Mesenchymal stem cell (in vitro differentiated cells and primary cell): ENCODE measurements at regions not wholly inside any gene's neighbourhood (a gene's known extent, or its start where the extent isn't known, plus 50 kb on each side); places are given as distances from the start of the nearest gene placed in this dataset.

Source experiments
- DNase-seq: peaks from one replicate; pipeline ENCODE4 v3.0.0-alpha.2; 2013
- H2AFZ ChIP-seq: one replicate; pipeline ENCODE4 v1.6.1; 2013; ENCODE audit warnings: low read depth, mild to moderate bottlenecking, control low read depth, inconsistent platforms, low read length, moderate library complexity
- H2AK5ac ChIP-seq: 2 replicates; pipeline ENCODE4 v1.6.1; 2013; ENCODE audit warnings: low read length, moderate library complexity, mild to moderate bottlenecking, inconsistent platforms; ENCODE audit not compliant: severe bottlenecking
- H2BK120ac ChIP-seq: one replicate; pipeline ENCODE4 v1.6.1; 2013; ENCODE audit warnings: low read depth, mild to moderate bottlenecking, inconsistent platforms, low read length, moderate library complexity
- H2BK12ac ChIP-seq, 2 experiments: one replicate each; pipeline ENCODE4 v1.6.1; 2013; ENCODE audit warnings: inconsistent platforms in 2 of 2, low read length in 2 of 2, mild to moderate bottlenecking in 2 of 2, moderate library complexity in 2 of 2, control low read depth in 1 of 2
- H2BK15ac ChIP-seq: one replicate; pipeline ENCODE4 v1.6.1; 2013; ENCODE audit warnings: mild to moderate bottlenecking, low read depth, inconsistent platforms; ENCODE audit not compliant: poor library complexity, severe bottlenecking
- H2BK5ac ChIP-seq: 2 replicates; pipeline ENCODE4 v1.6.1; 2013; ENCODE audit warnings: low read depth, mild to moderate bottlenecking, low read length, control low read depth, inconsistent platforms; ENCODE audit not compliant: poor library complexity, severe bottlenecking
- H3K14ac ChIP-seq, 2 experiments: one replicate each; pipeline ENCODE4 v1.6.1; 2013; ENCODE audit warnings: inconsistent platforms in 2 of 2, low read length in 2 of 2, control low read depth in 1 of 2, mild to moderate bottlenecking in 1 of 2, moderate library complexity in 1 of 2
- H3K18ac ChIP-seq, 2 experiments: one replicate each; pipeline ENCODE4 v1.6.1; 2013; ENCODE audit warnings: inconsistent platforms in 2 of 2, low read length in 2 of 2, control low read depth in 1 of 2, low read depth in 1 of 2, mild to moderate bottlenecking in 1 of 2
- H3K23ac ChIP-seq, 2 experiments: one replicate each; pipeline ENCODE4 v1.6.1; 2013; ENCODE audit warnings: inconsistent platforms in 2 of 2, low read length in 2 of 2, mild to moderate bottlenecking in 2 of 2, moderate library complexity in 2 of 2, control low read depth in 1 of 2
- H3K27ac ChIP-seq: 2 replicates; pipeline ENCODE4 v1.5.1; 2013; ENCODE audit warnings: mild to moderate bottlenecking, moderate library complexity, low read length, control low read depth, inconsistent platforms; ENCODE audit not compliant: poor library complexity, severe bottlenecking
- H3K27me3 ChIP-seq, 2 experiments: 2 replicates each; pipeline versions ENCODE4 v1.6.1 to v1.7.0; 2013; ENCODE audit warnings: low read length in 2 of 2, mild to moderate bottlenecking in 2 of 2, moderate library complexity in 2 of 2, control low read depth in 1 of 2, inconsistent platforms in 1 of 2; ENCODE audit not compliant: control insufficient read depth in 1 of 2, insufficient read depth in 1 of 2
- H3K36me3 ChIP-seq, 2 experiments: 2 replicates each; pipeline versions ENCODE4 v1.6.1 to v1.7.0; 2013; ENCODE audit warnings: low read length in 2 of 2, control low read depth in 1 of 2, inconsistent platforms in 1 of 2, low read depth in 1 of 2, mild to moderate bottlenecking in 1 of 2; ENCODE audit not compliant: insufficient read depth in 2 of 2, control insufficient read depth in 1 of 2
- H3K4ac ChIP-seq, 2 experiments: one replicate each; pipeline ENCODE4 v1.6.1; 2013; ENCODE audit warnings: inconsistent platforms in 2 of 2, low read length in 2 of 2, mild to moderate bottlenecking in 2 of 2, moderate library complexity in 2 of 2, control low read depth in 1 of 2, low read depth in 1 of 2
- H3K4me1 ChIP-seq: 2 replicates; pipeline ENCODE4 v1.6.1; 2013; ENCODE audit warnings: low read depth, low read length, control low read depth; ENCODE audit not compliant: control insufficient read depth, insufficient read depth
- H3K4me2 ChIP-seq: 2 replicates; pipeline ENCODE4 v1.6.1; 2013; ENCODE audit warnings: low read length, mild to moderate bottlenecking, inconsistent platforms; ENCODE audit not compliant: poor library complexity, severe bottlenecking
- H3K4me3 ChIP-seq, 2 experiments: 2 replicates each; pipeline versions ENCODE4 v1.5.1 to v1.7.0; 2013; ENCODE audit warnings: low read length in 2 of 2, mild to moderate bottlenecking in 2 of 2, control low read depth in 1 of 2, low read depth in 1 of 2; ENCODE audit not compliant: insufficient read depth in 1 of 2
- H3K79me1 ChIP-seq: replicated peaks from 2 replicates; pipeline ENCODE4 v1.6.1; 2013; ENCODE audit warnings: mild to moderate bottlenecking, control low read depth, low read length, inconsistent platforms; ENCODE audit not compliant: poor library complexity, severe bottlenecking
- H3K9ac ChIP-seq: 2 replicates; pipeline ENCODE4 v1.7.0; 2013; ENCODE audit warnings: mild to moderate bottlenecking, low read length, moderate library complexity
- H3K9me3 ChIP-seq: 2 replicates; pipeline ENCODE4 v1.7.0; 2013; ENCODE audit warnings: mild to moderate bottlenecking, low read length; ENCODE audit not compliant: control insufficient read depth
- H4K8ac ChIP-seq: one replicate; pipeline ENCODE4 v1.6.1; 2013; ENCODE audit warnings: inconsistent platforms, mild to moderate bottlenecking, low read length, moderate library complexity
- H4K91ac ChIP-seq: one replicate; pipeline ENCODE4 v1.6.1; 2013; ENCODE audit warnings: mild to moderate bottlenecking, low read length, inconsistent platforms
- WGBS: methylation state at CpG from one replicate; pipeline ENCODE4 v1.1.7; 2013; ENCODE audit warnings: mixed read lengths; 5-methylcytosine and 5-hydroxymethylcytosine counted together

DNA sequence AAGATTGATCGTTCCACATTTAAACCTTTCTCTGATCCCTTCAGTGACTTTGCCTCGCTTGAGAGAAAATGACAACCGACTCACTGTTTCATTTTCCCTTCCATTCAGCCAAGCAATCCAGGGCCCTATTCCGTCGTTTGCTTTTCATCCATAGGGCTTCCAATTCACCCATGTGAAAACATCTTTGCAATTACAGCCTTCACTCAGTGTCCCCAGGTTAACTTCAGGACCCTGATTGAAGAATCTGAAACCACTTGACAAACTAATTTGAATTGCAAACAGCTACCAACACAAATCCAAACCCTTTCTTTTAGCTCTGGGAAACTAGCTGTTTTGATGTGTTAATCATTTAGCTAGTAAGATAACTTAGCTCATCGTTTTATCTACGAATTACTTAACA is 120.2 kb upstream of the FAM9C start:
- Histone ChIP-seq H4K91ac (no peak overlapping the region), H3K9ac (peak overlapping the region; percentile 73), H2BK15ac (no peak overlapping the region), H3K14ac (no peak overlapping the region), H3K27ac (no peak overlapping the region), H2BK120ac (no peak overlapping the region), H2AK5ac (no peak overlapping the region), H2BK12ac (no peak overlapping the region), H2BK5ac (no peak overlapping the region), H3K79me1 (no peaks in the 10 kb centered on the region), H3K4me1 (no peaks in the 10 kb centered on the region), H3K9me3 (peaks cover 4% of the 10 kb centered on the region), H2AFZ (no peak overlapping the region), H3K4ac (no peak overlapping the region), H3K27me3 (no peaks in the 10 kb centered on the region), H3K18ac (no peak overlapping the region), H3K4me2 (peak overlapping the region; percentile 29), H4K8ac (no peak overlapping the region), H3K23ac (no peak overlapping the region), H3K4me3 (no peak overlapping the region), H3K36me3 (no peaks in the 10 kb centered on the region)
- DNase-seq = no peak
- 70% methylated on average over 5 of the region's 7 CpGs for WGBS

DNA sequence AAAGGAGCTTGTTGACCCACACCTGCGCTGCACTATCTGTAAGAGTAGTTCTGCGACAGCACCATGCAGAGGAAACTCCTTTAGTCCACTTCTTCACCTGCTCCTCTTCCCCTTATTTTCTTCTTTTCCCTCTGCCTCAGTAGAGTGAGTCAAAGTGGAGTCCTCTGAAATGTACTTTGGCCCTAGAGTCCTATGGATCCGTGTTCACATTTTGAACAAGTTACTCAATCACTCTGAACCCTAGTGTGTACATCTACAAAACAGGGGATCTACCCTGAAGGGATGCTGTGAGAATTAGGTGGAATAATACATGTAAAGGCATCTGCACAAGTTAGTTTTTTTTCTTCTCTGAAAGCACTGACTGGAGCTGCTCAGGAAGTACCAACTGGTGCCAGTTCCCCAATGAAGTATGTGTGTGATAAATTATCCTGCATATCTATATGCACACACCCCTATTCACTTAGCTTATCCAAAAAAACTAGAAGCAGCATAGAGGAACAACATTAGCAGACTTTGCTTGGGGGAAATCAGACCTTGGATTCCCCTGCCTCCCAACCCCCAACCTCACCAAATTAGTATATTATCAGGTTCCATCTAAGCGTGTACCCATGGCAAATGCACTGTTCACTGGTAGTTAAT is 118.5 kb upstream of the FAM9C start:
- Histone ChIP-seq H2BK15ac (no peak overlapping the region), H3K9ac (no peak overlapping the region), H3K4me3 (no peak overlapping the region), H3K4me1 (no peaks in the 10 kb centered on the region), H3K4me2 (no peak overlapping the region), H3K18ac (no peak overlapping the region), H3K14ac (no peak overlapping the region), H2AFZ (no peak overlapping the region), H2BK12ac (no peak overlapping the region), H2AK5ac (no peak overlapping the region), H3K27ac (no peak overlapping the region), H3K9me3 (no peaks in the 10 kb centered on the region), H3K27me3 (no peaks in the 10 kb centered on the region), H3K23ac (no peak overlapping the region), H4K91ac (no peak overlapping the region), H3K4ac (no peak overlapping the region), H4K8ac (no peak overlapping the region), H2BK5ac (no peak overlapping the region), H2BK120ac (no peak overlapping the region), H3K79me1 (no peaks in the 10 kb centered on the region), H3K36me3 (no peaks in the 10 kb centered on the region)
- no peak for DNase-seq
- WGBS = 100% methylated on average over 1 of the region's 4 CpGs

DNA sequence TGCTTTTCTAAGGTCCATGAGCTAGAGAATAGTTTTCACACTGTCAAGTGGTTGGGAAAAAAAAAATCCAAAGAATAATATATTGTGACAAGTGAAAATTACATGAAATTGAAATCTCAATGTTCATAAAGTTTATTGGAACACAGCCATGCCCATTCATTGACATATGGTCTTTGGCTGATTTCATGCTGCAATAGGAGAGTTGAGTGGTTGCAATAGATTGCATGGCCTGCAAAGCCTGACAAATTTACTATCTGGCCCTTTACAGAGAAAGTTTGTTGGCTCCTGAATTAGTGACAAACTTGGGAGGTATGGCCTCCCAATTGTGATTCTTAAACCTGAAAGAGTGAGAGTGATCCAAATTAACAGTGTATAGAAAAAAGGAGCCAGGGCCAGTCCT is 115.5 kb upstream of the FAM9C start:
- no peak overlapping the region for H3K4ac ChIP-seq
- no peak overlapping the region for H2BK15ac ChIP-seq
- no peaks in the 10 kb centered on the region for H3K9me3 ChIP-seq
- H2AK5ac ChIP-seq = no peak overlapping the region
- no peak for DNase-seq
- H3K79me1 ChIP-seq = no peaks in the 10 kb centered on the region
- no peak overlapping the region for H3K14ac ChIP-seq
- H3K27ac ChIP-seq = no peak overlapping the region
- no peak overlapping the region for H3K4me2 ChIP-seq
- H4K91ac ChIP-seq = no peak overlapping the region
- H4K8ac ChIP-seq = no peak overlapping the region
- H3K36me3 ChIP-seq = no peaks in the 10 kb centered on the region
- no peak overlapping the region for H3K23ac ChIP-seq
- H2BK12ac ChIP-seq = no peak overlapping the region
- no peak overlapping the region for H3K9ac ChIP-seq
- no peak overlapping the region for H2BK120ac ChIP-seq
- H2AFZ ChIP-seq = no peak overlapping the region
- no peak overlapping the region for H3K4me3 ChIP-seq
- H3K27me3 ChIP-seq = no peaks in the 10 kb centered on the region
- no peak overlapping the region for H2BK5ac ChIP-seq
- H3K4me1 ChIP-seq = no peaks in the 10 kb centered on the region
- H3K18ac ChIP-seq = no peak overlapping the region

DNA sequence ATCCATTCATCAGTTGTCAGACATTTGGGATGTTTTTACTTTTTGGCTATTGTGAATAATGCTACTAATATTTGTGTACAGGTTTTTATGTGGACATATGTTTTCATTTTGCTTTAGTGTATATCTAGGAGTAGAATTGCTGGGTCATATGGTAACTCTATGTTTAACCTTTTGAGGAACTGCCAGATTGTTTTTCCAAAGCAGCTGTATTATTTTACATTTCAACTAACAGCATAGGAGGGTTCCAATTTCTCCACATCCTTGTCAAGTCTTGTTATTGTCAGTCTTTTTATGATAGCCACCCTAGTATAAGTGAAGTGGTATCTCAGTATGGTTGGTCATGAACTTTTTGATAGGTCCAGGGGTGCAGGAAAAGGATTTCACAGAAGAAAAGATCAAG is 114.5 kb upstream of the FAM9C start:
- H3K4me1 ChIP-seq = no peaks in the 10 kb centered on the region
- no peak overlapping the region for H3K4me2 ChIP-seq
- no peak overlapping the region for H2AFZ ChIP-seq
- DNase-seq = no peak
- H3K79me1 ChIP-seq = no peaks in the 10 kb centered on the region
- H3K23ac ChIP-seq = no peak overlapping the region
- no peak overlapping the region for H2BK12ac ChIP-seq
- H3K14ac ChIP-seq = no peak overlapping the region
- H3K9me3 ChIP-seq = peaks cover 6% of the 10 kb centered on the region
- no peak overlapping the region for H3K9ac ChIP-seq
- no peak overlapping the region for H3K18ac ChIP-seq
- H3K4me3 ChIP-seq = no peak overlapping the region
- no peak overlapping the region for H4K91ac ChIP-seq
- no peaks in the 10 kb centered on the region for H3K36me3 ChIP-seq
- no peak overlapping the region for H3K4ac ChIP-seq
- no peak overlapping the region for H2BK5ac ChIP-seq
- no peak overlapping the region for H2BK120ac ChIP-seq
- no peak overlapping the region for H2BK15ac ChIP-seq
- H2AK5ac ChIP-seq = no peak overlapping the region
- no peaks in the 10 kb centered on the region for H3K27me3 ChIP-seq
- no peak overlapping the region for H3K27ac ChIP-seq
- no peak overlapping the region for H4K8ac ChIP-seq
